ENCODE measurements at regions not wholly inside any gene's neighbourhood (a gene's known extent, or its start where the extent isn't known, plus 50 kb on each side); places are given as distances from the start of the nearest gene placed in this dataset.

GRCh38 chr14:37678916-37679315, 83.5 kb downstream of the TTC6 start (continued):
- TF ChIP-seq CEBPZ (IDR thresholded peaks at IDR 0.05; ENCODE audit: low read length), result no peak
- TF ChIP-seq TRIM22 (IDR thresholded peaks at IDR 0.05), result no peak
- no peak for TF ChIP-seq STAT6 (CRISPR knock-in tag; IDR thresholded peaks at IDR 0.05; ENCODE audit: borderline replicate concordance)
- TF ChIP-seq ZNF512 (CRISPR knock-in tag; IDR thresholded peaks at IDR 0.05), result no peak
- no peak for TF ChIP-seq ETV5 (CRISPR knock-in tag; IDR thresholded peaks at IDR 0.05; ENCODE audit: borderline replicate concordance)
- peak; percentile 72; the same call in 1 of the 2 replicates for TF ChIP-seq ZNF644 (CRISPR knock-in tag; IDR thresholded peaks at IDR 0.05; ENCODE audit: low read depth)
- TF ChIP-seq ZNF318 (CRISPR knock-in tag; IDR thresholded peaks at IDR 0.05), result no peak
- no peak for TF ChIP-seq MTF1 (CRISPR knock-in tag; IDR thresholded peaks at IDR 0.05)
- TF ChIP-seq ZNF569 (CRISPR knock-in tag; IDR thresholded peaks at IDR 0.05; ENCODE audit: borderline replicate concordance), result no peak
- peak; percentile 91 for TF ChIP-seq TEAD3 (CRISPR knock-in tag; optimal IDR thresholded peaks at IDR 0.05; ENCODE audit: borderline replicate concordance)
- TF ChIP-seq IKZF1 (IDR thresholded peaks at IDR 0.05), result no peak
- TF ChIP-seq RFXANK (CRISPR knock-in tag; IDR thresholded peaks at IDR 0.05), result no peak
- no peak for TF ChIP-seq JDP2 (CRISPR knock-in tag; IDR thresholded peaks at IDR 0.05; ENCODE audit: borderline replicate concordance)
- no peak for TF ChIP-seq PCBP1 (IDR thresholded peaks at IDR 0.05; ENCODE audit: borderline replicate concordance, low read depth, low read length)
